HG03103 (cell line): ENCODE measurements at regions not wholly inside any gene's neighbourhood (a gene's known extent, or its start where the extent isn't known, plus 50 kb on each side); places are given as distances from the start of the nearest gene placed in this dataset.

Source experiments
- ATAC-seq: cut with Tn5 transposase; IDR thresholded peaks from one replicate; pipeline ENCODE4 v1.9.1; 2021; ENCODE audit warnings: low read depth; ENCODE audit not compliant: unreplicated experiment

DNA sequence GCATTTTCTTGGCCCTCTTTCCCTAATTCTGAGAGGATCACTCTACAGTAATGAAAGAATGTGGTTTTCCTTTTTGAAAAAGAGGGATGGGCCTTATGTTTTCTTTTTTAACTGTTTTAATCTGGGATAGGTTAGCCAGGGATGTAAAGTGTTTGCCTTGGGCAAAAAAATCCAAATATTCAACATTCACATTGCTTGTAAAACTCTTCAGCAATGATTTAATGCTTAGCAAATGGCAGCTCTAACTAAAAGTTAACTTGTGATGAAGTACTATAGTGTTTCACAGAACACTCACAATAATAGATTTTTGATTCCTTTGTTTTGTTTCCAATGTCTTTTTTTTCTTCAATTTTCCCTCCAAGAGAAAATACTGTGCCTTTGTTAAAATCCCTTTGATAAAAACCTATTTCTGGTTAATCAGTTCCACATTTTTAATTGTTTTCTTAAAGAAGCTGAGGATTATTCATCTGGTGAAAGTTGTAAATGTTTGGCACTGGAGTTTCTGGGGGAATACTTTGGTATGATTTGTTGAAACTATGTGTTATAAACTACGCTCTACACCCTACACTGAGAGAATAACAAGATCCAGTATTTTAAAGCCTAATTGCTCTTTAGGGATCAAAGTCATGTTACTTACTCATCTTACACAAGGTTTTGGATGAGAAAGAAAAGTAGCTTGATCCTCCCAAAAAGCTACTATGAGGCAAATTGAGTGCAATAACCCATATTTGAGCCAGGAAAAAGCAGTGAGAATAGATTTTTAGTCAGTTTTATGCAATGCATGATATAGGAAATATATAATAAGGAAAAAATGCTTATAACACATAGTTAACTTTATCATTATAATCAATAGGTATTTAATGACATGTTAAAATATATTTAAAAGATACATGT is 335.8 kb downstream of the EPHA7 start:
- ATAC-seq, result no peak

DNA sequence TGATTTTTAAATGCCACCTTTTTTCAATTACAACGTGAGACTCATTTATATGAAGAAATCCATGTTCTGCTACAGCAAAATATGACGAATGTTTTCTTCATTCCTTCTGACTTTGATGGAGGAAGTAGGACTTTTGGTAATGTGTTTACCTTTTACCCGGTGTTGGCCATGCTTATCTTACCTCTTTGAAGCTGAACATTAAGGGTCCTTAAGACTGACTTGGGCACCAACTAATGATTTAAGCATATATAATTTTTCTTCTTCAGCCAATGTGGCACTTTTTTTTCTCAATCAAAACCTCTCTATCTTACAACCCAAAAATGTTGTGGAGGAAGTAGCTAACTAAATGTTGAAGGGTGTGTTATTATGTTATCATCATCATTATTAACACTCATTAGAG is 337.5 kb downstream of the EPHA7 start:
- no peak for ATAC-seq

DNA sequence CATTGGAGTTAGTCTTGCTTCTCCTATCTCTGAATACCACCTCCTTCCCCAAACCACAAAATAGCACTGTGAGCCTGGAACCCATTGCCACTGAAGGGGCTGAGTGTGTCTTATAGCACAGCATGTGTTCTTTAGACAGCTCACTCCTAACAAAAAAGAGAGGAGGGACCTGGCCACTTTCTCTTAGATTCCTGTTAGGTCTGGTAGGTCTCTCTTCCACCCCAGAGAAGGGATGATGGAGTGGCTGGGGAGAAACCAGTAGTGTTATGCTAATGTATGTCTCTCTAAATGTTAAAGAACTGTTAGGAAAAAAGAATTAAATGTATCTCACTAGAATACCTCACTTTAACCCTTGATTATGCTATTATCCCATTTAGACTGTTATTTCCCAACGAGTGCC is 340.3 kb downstream of the EPHA7 start:
- no peak for ATAC-seq

- no peak for ATAC-seq
Observed at GRCh38 chr6:93073811-93074210, 345.5 kb downstream of the EPHA7 start.

DNA sequence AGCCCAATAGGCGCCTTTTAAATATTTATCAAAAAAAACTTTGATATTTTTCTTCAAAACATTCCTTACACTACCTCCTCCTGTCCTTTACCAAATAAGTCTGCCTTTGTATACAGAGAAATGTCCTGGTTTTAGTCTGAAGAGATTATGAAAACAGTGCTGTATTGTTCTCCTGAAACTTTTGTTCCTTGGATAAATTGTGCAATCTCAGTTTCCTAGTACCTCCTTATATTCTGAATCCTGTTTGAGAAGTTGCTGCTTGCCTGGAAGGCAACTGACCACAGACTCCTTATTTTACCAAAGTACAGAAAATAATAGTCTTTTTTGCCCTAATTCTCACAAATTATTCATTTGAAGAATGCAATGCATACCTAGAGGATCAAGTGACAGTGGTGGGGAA is 349.5 kb downstream of the EPHA7 start:
- ATAC-seq, result no peak

GRCh38 chr6:93059911-93060310 is 359.4 kb downstream of the EPHA7 start:
- ATAC-seq, result no peak

DNA sequence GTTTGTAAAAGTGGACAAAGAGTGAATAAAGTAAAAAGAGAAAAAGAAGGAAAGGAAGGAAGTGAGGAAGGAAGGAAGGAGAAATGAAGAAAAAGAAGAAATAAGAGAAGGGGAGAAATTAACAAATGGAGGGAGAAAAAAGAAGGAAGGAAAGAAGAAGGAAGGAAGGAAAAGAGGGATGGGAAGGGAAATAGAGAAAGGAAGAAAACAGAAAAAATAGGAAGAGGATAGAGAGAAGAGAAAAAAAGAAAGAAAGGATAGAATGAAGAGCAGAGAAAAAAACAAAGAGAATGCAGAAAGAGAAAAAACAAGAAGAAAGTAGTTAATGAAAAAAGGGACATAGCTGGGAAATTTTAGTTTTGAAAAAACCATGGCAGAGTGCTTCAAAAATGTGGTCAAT is 361.8 kb downstream of the EPHA7 start:
- no peak for ATAC-seq

DNA sequence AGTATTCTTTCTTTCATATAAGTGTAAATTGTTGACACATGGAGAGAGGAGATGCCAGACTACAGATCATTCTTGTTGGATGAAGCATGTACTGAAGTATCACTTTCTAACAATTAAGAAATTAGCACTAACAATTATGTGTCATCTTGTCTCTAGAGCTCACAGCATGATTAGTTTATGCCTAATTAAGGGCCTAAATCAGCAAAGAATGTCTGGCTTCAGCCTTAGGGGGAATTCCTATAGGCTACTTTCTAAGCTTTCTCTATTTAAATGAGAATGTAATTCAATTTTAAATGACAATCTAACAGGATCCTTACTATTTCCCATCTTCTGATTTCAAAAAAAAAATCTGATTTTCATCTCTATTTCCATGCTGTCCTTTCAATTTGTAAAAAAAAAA is 371.0 kb downstream of the EPHA7 start:
- no peak for ATAC-seq

GRCh38 chr6:93047033-93047432 is 372.3 kb downstream of the EPHA7 start:
- no peak for ATAC-seq

DNA sequence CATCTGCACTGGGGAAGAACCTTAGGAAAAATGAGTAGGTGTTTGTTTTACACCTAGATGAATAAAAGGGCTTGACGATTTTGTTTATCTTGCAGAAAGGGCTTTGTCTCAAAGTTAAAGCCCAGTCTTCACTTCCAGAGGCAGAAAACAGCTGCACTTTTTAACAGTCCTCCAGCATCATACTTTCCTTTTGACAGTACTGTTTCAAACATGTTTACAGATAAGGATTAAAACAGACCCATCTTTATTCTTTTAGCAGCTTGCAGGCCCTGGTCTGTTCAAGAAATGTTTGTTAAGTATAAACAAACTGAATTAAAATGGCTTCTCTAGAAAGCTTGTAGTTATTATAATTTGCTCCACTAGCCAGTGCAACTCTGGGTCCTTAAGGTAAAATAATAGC is 374.2 kb downstream of the EPHA7 start:
- no peak for ATAC-seq

DNA sequence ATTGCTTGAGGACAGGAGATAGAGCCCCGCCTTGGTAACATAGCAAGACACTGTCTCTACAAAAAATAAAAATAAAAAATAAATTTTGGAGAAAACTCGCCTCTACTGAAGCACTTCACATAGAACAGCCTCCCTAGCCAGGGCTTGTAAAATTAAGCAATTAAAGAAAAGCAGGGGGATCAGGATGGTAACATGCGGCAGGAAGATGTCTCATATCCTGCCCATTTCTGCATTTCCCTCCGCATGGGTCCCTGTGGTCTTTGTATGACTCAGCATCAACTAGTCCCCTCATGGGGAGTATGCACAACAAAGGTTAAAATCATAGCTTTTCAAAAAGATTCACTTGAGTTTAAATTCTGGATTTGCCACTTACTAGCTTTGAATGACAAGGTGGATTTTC is 379.0 kb downstream of the EPHA7 start:
- no peak for ATAC-seq

GRCh38 chr6:93036835-93037234 is 382.5 kb downstream of the EPHA7 start:
- ATAC-seq, result no peak

- ATAC-seq, result no peak
Observed at GRCh38 chr6:93035756-93036155, 383.6 kb downstream of the EPHA7 start.

- no peak for ATAC-seq
Observed at GRCh38 chr6:93021235-93021915, 398.0 kb downstream of the EPHA7 start.

DNA sequence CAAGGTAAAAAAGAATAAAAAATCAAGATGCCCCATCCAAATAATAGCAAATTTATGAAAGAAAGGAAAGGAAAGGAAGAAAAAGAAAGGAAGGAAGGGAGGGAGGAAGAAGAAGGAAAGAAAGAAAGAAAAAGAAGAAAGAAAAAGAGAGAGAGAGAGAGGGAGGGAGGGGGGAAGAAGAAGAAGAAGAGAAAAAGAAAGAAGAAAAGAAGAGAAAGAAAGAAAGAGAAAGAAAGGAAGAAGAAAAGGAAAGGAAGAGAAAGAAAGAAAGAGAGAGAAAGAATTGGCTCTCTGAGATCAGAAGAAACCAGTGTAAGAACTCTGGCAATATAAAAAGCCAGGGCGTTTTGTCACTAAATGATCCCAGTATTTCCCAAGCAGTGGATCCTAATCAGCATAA is 401.7 kb downstream of the EPHA7 start:
- ATAC-seq, result no peak

GRCh38 chr6:93017213-93017612 is 402.1 kb downstream of the EPHA7 start:
- ATAC-seq, result no peak

DNA sequence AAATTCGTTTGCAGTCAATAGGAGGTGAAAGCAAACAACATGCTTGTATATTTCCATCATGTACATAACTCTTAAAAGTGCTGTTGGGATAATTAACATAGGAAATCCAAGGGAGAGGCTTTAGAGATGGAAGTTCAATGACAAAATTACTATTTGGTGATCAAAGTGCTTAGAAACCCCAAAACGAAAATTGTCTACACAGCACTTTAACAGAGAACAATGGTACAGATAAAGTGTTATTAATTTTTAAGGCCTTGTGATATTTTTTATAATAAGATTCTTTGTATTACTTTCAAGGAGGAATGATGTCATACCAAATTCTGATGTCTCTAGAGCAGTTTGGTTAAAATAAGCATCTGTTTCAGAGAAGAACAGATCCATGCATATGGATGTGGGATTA is 406.3 kb downstream of the EPHA7 start:
- ATAC-seq, result no peak

DNA sequence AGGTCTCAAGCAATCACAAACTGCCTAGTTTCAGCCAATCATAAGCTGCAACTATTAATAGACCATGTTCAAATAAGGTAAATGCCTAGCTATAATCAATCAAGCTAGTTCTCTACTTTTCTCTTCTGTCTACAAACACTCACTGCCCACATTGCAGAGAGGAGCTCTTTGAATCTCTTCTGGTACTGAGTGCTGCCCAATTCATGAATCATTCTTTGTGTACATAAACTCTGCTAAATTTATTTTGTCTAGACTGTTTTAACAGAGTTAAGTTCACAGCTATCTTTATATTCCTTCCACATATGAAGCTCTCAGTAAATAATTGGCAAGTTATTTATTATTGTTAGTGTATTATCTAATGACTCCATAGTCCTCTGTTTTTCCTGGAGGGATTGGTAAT is 411.0 kb downstream of the EPHA7 start:
- ATAC-seq, result no peak

DNA sequence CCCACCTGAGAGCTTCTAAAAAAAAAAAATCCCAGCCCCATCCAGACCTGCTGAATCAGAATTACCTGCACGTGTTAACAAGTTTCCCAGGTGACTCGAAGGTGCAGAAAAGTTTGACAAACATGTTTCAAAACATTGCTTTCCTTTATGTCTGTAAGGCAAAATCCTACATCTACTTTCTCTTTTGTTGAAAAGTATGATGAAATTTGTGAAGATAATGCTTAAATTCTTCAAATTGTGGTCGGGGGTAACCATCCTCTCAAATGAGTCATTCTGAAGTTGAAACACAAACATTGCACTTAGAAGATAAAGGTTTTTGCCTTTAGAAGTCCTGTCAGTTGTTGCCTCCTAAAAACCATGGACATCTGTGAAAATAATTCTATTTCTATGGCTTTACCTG is 429.7 kb downstream of the EPHA7 start:
- no peak for ATAC-seq

- ATAC-seq, result no peak
Observed at GRCh38 chr6:92979281-92979680, 440.1 kb downstream of the EPHA7 start.

DNA sequence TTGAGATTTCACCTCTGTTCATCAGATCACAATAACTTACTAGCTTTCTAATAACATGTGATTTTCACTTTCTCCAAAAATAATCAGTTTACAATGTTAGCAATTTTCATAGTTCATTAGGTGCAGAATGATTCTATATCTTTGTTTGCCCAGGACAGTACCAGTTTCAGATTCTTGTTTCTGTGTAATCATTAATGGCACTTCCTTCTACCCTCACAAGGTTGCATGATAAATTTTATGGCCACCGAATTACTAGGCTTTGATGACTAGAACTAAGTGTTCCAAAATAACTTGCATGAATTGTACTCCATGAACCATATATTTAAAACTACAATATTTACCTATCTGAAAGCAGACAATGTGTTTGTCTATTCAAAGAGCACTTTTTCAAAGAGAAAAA is 442.3 kb downstream of the EPHA7 start:
- ATAC-seq, result no peak

GRCh38 chr6:92967362-92967761 is 452.0 kb downstream of the EPHA7 start:
- ATAC-seq, result no peak
